SK-N-SH treated with all-trans-retinoic acid at 6 μM for 48 hours (cell line): ENCODE measurements at regions not wholly inside any gene's neighbourhood (a gene's known extent, or its start where the extent isn't known, plus 50 kb on each side); places are given as distances from the start of the nearest gene placed in this dataset.
A peak's percentile ranks its signal among the peaks of the same experiment; 100 is the strongest.

Experiments used
- ATAC-seq: fragments of 200-7000 bp; cut with Tn5 transposase; 3 replicates; pipeline ENCODE4 v1.9.1; 2020; ENCODE audit warnings: mild to moderate bottlenecking, moderate library complexity
- ARNTL ChIP-seq: fragments of 450-650 bp; formaldehyde crosslinking; IDR thresholded peaks from 2 replicates; pipeline ENCODE4 v1.5.0; 2020; ENCODE audit warnings: low read depth, mild to moderate bottlenecking, moderate library complexity, borderline replicate concordance
- CSDC2 ChIP-seq: fragments of 250-450 bp; sonication (Bioruptor Pico); IDR thresholded peaks from 2 replicates; pipeline ENCODE4 v1.5.0; 2020; ENCODE audit warnings: mild to moderate bottlenecking, moderate library complexity
- CSRNP3 ChIP-seq: fragments of 250-450 bp; sonication (Bioruptor Pico); IDR thresholded peaks from 2 replicates; pipeline ENCODE4 v1.5.1; 2021; ENCODE audit warnings: mild to moderate bottlenecking, moderate library complexity
- ESRRG ChIP-seq: fragments of 250-450 bp; sonication (Bioruptor Pico); IDR thresholded peaks from 2 replicates; pipeline ENCODE4 v1.6.1; 2021; ENCODE audit warnings: mild to moderate bottlenecking
- GLIS3 ChIP-seq: fragments of 250-450 bp; sonication (Bioruptor Pico); IDR thresholded peaks from 2 replicates; pipeline ENCODE4 v1.5.0; 2020; ENCODE audit warnings: mild to moderate bottlenecking, moderate library complexity
- ISL1 ChIP-seq: fragments of 250-450 bp; sonication (Bioruptor Pico); IDR thresholded peaks from 2 replicates; pipeline ENCODE4 v2.1.2; 2022; ENCODE audit warnings: mild to moderate bottlenecking, moderate library complexity
- OSR1 ChIP-seq: fragments of 250-450 bp; sonication (Bioruptor Pico); IDR thresholded peaks from 2 replicates; pipeline ENCODE4 v1.8.0; 2022; ENCODE audit warnings: moderate library complexity, mild to moderate bottlenecking, inconsistent platforms
- PATZ1 ChIP-seq: fragments of 250-450 bp; sonication (Bioruptor Pico); IDR thresholded peaks from 2 replicates; pipeline ENCODE4 v1.8.0; 2020; ENCODE audit warnings: mild to moderate bottlenecking, moderate library complexity, borderline replicate concordance
- POU6F1 ChIP-seq: fragments of 250-450 bp; sonication (Bioruptor Pico); IDR thresholded peaks from 2 replicates; pipeline ENCODE4 v1.8.0; 2021; ENCODE audit warnings: low read depth, mild to moderate bottlenecking, moderate library complexity, borderline replicate concordance
- PPARA ChIP-seq: fragments of 250-450 bp; sonication (Bioruptor Pico); IDR thresholded peaks from 2 replicates; pipeline ENCODE4 v1.5.0; 2020; ENCODE audit warnings: mild to moderate bottlenecking, borderline replicate concordance
- RARB ChIP-seq: fragments of 250-450 bp; sonication (Bioruptor Pico); IDR thresholded peaks from 2 replicates; pipeline ENCODE4 v1.8.0; 2021; ENCODE audit warnings: mild to moderate bottlenecking, moderate library complexity
- SNAI2 ChIP-seq: fragments of 250-450 bp; sonication (Bioruptor Pico); IDR thresholded peaks from 2 replicates; pipeline ENCODE4 v1.5.0; 2020; ENCODE audit warnings: mild to moderate bottlenecking, moderate library complexity
- TOX ChIP-seq: fragments of 250-450 bp; sonication (Bioruptor Pico); IDR thresholded peaks from 2 replicates; pipeline ENCODE4 v1.8.0; 2021; ENCODE audit warnings: mild to moderate bottlenecking, moderate library complexity, borderline replicate concordance
- ZC3H10 ChIP-seq: fragments of 250-450 bp; sonication (Bioruptor Pico); IDR thresholded peaks from 2 replicates; pipeline ENCODE4 v1.5.1; 2021; ENCODE audit warnings: mild to moderate bottlenecking, moderate library complexity
- ZFP3 ChIP-seq: fragments of 250-450 bp; sonication (Bioruptor Pico); IDR thresholded peaks from 2 replicates; pipeline ENCODE4 v1.5.0; 2020; ENCODE audit warnings: mild to moderate bottlenecking, moderate library complexity
- ZFP30 ChIP-seq: fragments of 450-650 bp; formaldehyde crosslinking; IDR thresholded peaks from 2 replicates; pipeline ENCODE4 v1.5.0; 2022; ENCODE audit warnings: mild to moderate bottlenecking, moderate library complexity
- ZNF565 ChIP-seq: fragments of 450-650 bp; formaldehyde crosslinking; conservative IDR thresholded peaks from 2 replicates; pipeline ENCODE4 v1.5.0; 2020; ENCODE audit warnings: low read depth, mild to moderate bottlenecking, moderate library complexity
- ZNF8 ChIP-seq: fragments of 450-650 bp; formaldehyde crosslinking; IDR thresholded peaks from 2 replicates; pipeline ENCODE4 v1.5.0; 2020; ENCODE audit warnings: mild to moderate bottlenecking, moderate library complexity

- no peak for ATAC-seq
Observed at GRCh38 chr12:46958599-46959290, 120.7 kb upstream of the PCED1B start.

GRCh38 chr12:46959502-46959901 lies 119.9 kb upstream of the PCED1B start:
- ATAC-seq: peak; percentile 53
- TF ChIP-seq OSR1 (CRISPR knock-in tag) (0 out of 2 replicates have a peak, but pooled peaks have one; percentile 15), ARNTL (CRISPR knock-in tag) (no peak), GLIS3 (CRISPR knock-in tag) (no peak), CSRNP3 (CRISPR knock-in tag) (no peak), ESRRG (no peak)

More at GRCh38 chr12:46958599-46959290, 120.7 kb upstream of the PCED1B start:
- TF ChIP-seq ZNF565 (no peak), PPARA (CRISPR knock-in tag) (no peak), CSRNP3 (CRISPR knock-in tag) (no peak), ZFP30 (CRISPR knock-in tag) (no peak), ESRRG (no peak), POU6F1 (CRISPR knock-in tag) (no peak), RARB (no peak)

GRCh38 chr12:46960681-46961080 lies 118.7 kb upstream of the PCED1B start:
- no peak for ATAC-seq
- TF ChIP-seq ZC3H10 (CRISPR knock-in tag) (no peak), ESRRG (no peak), SNAI2 (CRISPR knock-in tag) (no peak), ISL1 (CRISPR knock-in tag) (no peak), OSR1 (CRISPR knock-in tag) (no peak), ARNTL (CRISPR knock-in tag) (no peak), ZFP30 (CRISPR knock-in tag) (no peak), CSRNP3 (CRISPR knock-in tag) (no peak), PATZ1 (CRISPR knock-in tag) (no peak), POU6F1 (CRISPR knock-in tag) (no peak), CSDC2 (CRISPR knock-in tag) (no peak), ZNF8 (CRISPR knock-in tag) (no peak), GLIS3 (CRISPR knock-in tag) (no peak), ZFP3 (CRISPR knock-in tag) (no peak), TOX (CRISPR knock-in tag) (no peak), RARB (no peak)
